Cardiac muscle cell (in vitro differentiated cells and primary cell): ENCODE measurements at regions not wholly inside any gene's neighbourhood (a gene's known extent, or its start where the extent isn't known, plus 50 kb on each side); places are given as distances from the start of the nearest gene placed in this dataset.

ENCODE experiments used
- DNase-seq, 2 donors: peaks; one replicate each; pipeline versions ENCODE4 v3.0.0 to v3.0.0-alpha.2; 2010 to 2017; ENCODE audit warnings: low read depth in 1 of 2, low spot score in 1 of 2
- H3K27ac ChIP-seq: fragments of 200-600 bp; sonication (generic); 2 replicates; pipeline ENCODE4 v1.5.1; 2016
- H3K27me3 ChIP-seq: fragments of 200-600 bp; sonication (generic); 2 replicates; pipeline ENCODE4 v1.6.0; 2016; ENCODE audit warnings: control low read depth
- H3K36me3 ChIP-seq: fragments of 200-600 bp; sonication (generic); 2 replicates; pipeline ENCODE4 v1.5.1; 2016; ENCODE audit warnings: control low read depth
- H3K4me1 ChIP-seq: fragments of 200-600 bp; sonication (generic); 2 replicates; pipeline ENCODE4 v1.8.1; 2017; ENCODE audit warnings: low read depth, mild to moderate bottlenecking, mixed run types
- H3K4me3 ChIP-seq: fragments of 200-600 bp; sonication (generic); 2 replicates; pipeline ENCODE4 v1.5.1; 2016; ENCODE audit warnings: mild to moderate bottlenecking
- H3K9me3 ChIP-seq: fragments of 200-600 bp; sonication (generic); 2 replicates; pipeline ENCODE4 v1.5.1; 2017; ENCODE audit warnings: low read depth, mild to moderate bottlenecking, control low read depth
- CTCF ChIP-seq: IDR thresholded peaks from 2 replicates; pipeline ENCODE4 v1.5.1; 2012; ENCODE audit warnings: low read depth, mild to moderate bottlenecking, low read length

GRCh38 chr1:157442065-157442464 is 110.2 kb downstream of the FCRL5 start:
- H3K9me3 ChIP-seq: no peaks in the 10 kb centered on the region
- H3K4me3 ChIP-seq: no peak overlapping the region
- H3K27me3 ChIP-seq: no peaks in the 10 kb centered on the region
- TF ChIP-seq CTCF: no peak
- H3K27ac ChIP-seq: no peak overlapping the region
- DNase-seq: no peak
- H3K4me1 ChIP-seq: peaks cover 6% of the 10 kb centered on the region
- H3K36me3 ChIP-seq: no peaks in the 10 kb centered on the region

GRCh38 chr1:157439302-157439954 is 112.9 kb downstream of the FCRL5 start:
- Histone ChIP-seq H3K9me3 (no peaks in the 10 kb centered on the region), H3K4me3 (no peak overlapping the region), H3K4me1 (peaks cover 6% of the 10 kb centered on the region), H3K27me3 (no peaks in the 10 kb centered on the region), H3K36me3 (no peaks in the 10 kb centered on the region), H3K27ac (no peak overlapping the region)
- no peak for TF ChIP-seq CTCF
- no peak for DNase-seq

GRCh38 chr1:157438613-157439012 is 113.7 kb downstream of the FCRL5 start:
- H3K27ac ChIP-seq: no peak overlapping the region
- TF ChIP-seq CTCF: no peak

DNA sequence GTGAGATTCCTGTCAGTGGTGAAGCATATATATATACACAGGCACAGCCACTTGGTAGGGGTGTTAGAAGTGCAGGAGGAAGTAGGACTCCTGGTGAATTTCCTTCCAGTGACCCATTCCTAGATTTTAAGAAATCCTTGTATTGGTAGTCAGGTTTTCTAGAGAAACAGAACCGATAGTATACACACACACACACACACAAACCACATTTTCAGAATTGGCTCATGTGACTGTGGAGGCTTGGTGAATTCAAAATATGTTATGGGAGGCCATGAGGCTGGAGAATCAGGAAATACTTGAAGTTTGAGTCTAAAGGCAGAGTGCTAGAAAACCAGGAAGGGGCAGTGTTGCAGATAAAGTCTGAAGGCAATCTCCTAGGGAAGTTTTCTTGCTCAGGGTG is 114.2 kb downstream of the FCRL5 start:
- peaks cover under 1% of the 10 kb centered on the region for H3K4me1 ChIP-seq
- no peak for TF ChIP-seq CTCF
- no peaks in the 10 kb centered on the region for H3K36me3 ChIP-seq
- no peak overlapping the region for H3K27ac ChIP-seq
- peak in 1 of 2 donors; percentile 44 for DNase-seq
- H3K4me3 ChIP-seq: no peak overlapping the region
- H3K9me3 ChIP-seq: no peaks in the 10 kb centered on the region
- H3K27me3 ChIP-seq: no peaks in the 10 kb centered on the region

More at GRCh38 chr1:157438613-157439012, 113.7 kb downstream of the FCRL5 start:
- Histone ChIP-seq H3K27me3 (no peaks in the 10 kb centered on the region), H3K36me3 (no peaks in the 10 kb centered on the region), H3K9me3 (no peaks in the 10 kb centered on the region), H3K4me1 (peaks cover 6% of the 10 kb centered on the region), H3K4me3 (no peak overlapping the region)
- peak in 1 of 2 donors; percentile 7 for DNase-seq

- DNase-seq: no peak
- H3K4me1 ChIP-seq: no peaks in the 10 kb centered on the region
These were observed 115.0 kb downstream of the FCRL5 start for GRCh38 chr1:157437296-157437695.

More at GRCh38 chr1:157437296-157437695, 115.0 kb downstream of the FCRL5 start:
- Histone ChIP-seq H3K9me3 (no peaks in the 10 kb centered on the region), H3K36me3 (no peaks in the 10 kb centered on the region), H3K4me3 (no peak overlapping the region), H3K27ac (no peak overlapping the region), H3K27me3 (no peaks in the 10 kb centered on the region)
- TF ChIP-seq CTCF: no peak
